NT2/D1 (cell line): ENCODE measurements at regions not wholly inside any gene's neighbourhood (a gene's known extent, or its start where the extent isn't known, plus 50 kb on each side); places are given as distances from the start of the nearest gene placed in this dataset.

Experiments
- SUZ12 ChIP-seq: IDR thresholded peaks from 2 replicates; pipeline ENCODE4 v1.6.1; 2011; ENCODE audit not compliant: insufficient read length, insufficient read depth; ENCODE audit errors: extremely low read depth
- YY1 ChIP-seq: IDR thresholded peaks from 2 replicates; pipeline ENCODE4 v1.6.1; 2011; ENCODE audit not compliant: insufficient read length, insufficient read depth
- ZNF274 ChIP-seq: IDR thresholded peaks from 2 replicates; pipeline ENCODE4 v1.6.1; 2011; ENCODE audit warnings: mild to moderate bottlenecking, low read depth, low read length

GRCh38 chr7:118948508-118948907, 724.0 kb downstream of the ANKRD7 start:
- no peak for TF ChIP-seq ZNF274
- no peak for TF ChIP-seq YY1
- no peak for TF ChIP-seq SUZ12
